ENCODE measurements at regions not wholly inside any gene's neighbourhood (a gene's known extent, or its start where the extent isn't known, plus 50 kb on each side); places are given as distances from the start of the nearest gene placed in this dataset.

GRCh38 chr3:174618368-174619080 lies 240.6 kb upstream of the NAALADL2 start:
- H3K23ac ChIP-seq (ENCODE audit: low read length): no peak overlapping the region
- H2BK5ac ChIP-seq (ENCODE audit: low read length): no peak overlapping the region
- WGBS (ENCODE audit: extremely low coverage, insufficient coverage, low lambda C conversion rate): no CpG with 5 or more reads among the region's 1 CpG
- H3K27me3 ChIP-seq (ENCODE audit: insufficient read depth, low read length, poor library complexity): no peaks in the 10 kb centered on the region
- H4K8ac ChIP-seq (ENCODE audit: low read depth, low read length): no peak overlapping the region
- H3K79me2 ChIP-seq (ENCODE audit: control insufficient read depth, insufficient read depth, low read length): no peaks in the 10 kb centered on the region
- no peak overlapping the region for H3K4me3 ChIP-seq (ENCODE audit: low read length)
- DNase-seq: no peak
- H3K4ac ChIP-seq (ENCODE audit: low read depth, low read length): no peak overlapping the region
- no peak overlapping the region for H2BK120ac ChIP-seq (ENCODE audit: low read depth, low read length)
- H3K9ac ChIP-seq (ENCODE audit: low read length): no peak overlapping the region
- no peaks in the 10 kb centered on the region for H3K4me1 ChIP-seq (ENCODE audit: control insufficient read depth, low read depth, low read length)
- no peak overlapping the region for H4K5ac ChIP-seq (ENCODE audit: low read length)
- H2AK5ac ChIP-seq (ENCODE audit: low read length): no peak overlapping the region
- no peaks in the 10 kb centered on the region for H3K36me3 ChIP-seq (ENCODE audit: control insufficient read depth, insufficient read depth, low read length)
- no peak overlapping the region for H3K4me2 ChIP-seq (ENCODE audit: low read length)
- H3K27ac ChIP-seq (ENCODE audit: low read depth, low read length): no peak overlapping the region
- H3K79me1 ChIP-seq (ENCODE audit: low read length): no peaks in the 10 kb centered on the region
- no peak overlapping the region for H3K56ac ChIP-seq (ENCODE audit: low read length)
- no peak overlapping the region for H3K18ac ChIP-seq (ENCODE audit: low read length)
- no peak overlapping the region for H2BK15ac ChIP-seq (replicated peaks; ENCODE audit: low read depth)

GRCh38 chr3:174619239-174619638 lies 239.9 kb upstream of the NAALADL2 start:
- no peak overlapping the region for H2AK5ac ChIP-seq (ENCODE audit: low read length)
- no peaks in the 10 kb centered on the region for H3K27me3 ChIP-seq (ENCODE audit: insufficient read depth, low read length, poor library complexity)
- H3K4ac ChIP-seq (ENCODE audit: low read depth, low read length): no peak overlapping the region
- H3K79me2 ChIP-seq (ENCODE audit: control insufficient read depth, insufficient read depth, low read length): no peaks in the 10 kb centered on the region
- H3K18ac ChIP-seq (ENCODE audit: low read length): no peak overlapping the region
- no peaks in the 10 kb centered on the region for H3K79me1 ChIP-seq (ENCODE audit: low read length)
- no peak overlapping the region for H3K9ac ChIP-seq (ENCODE audit: low read length)
- no peak overlapping the region for H2BK5ac ChIP-seq (ENCODE audit: low read length)
- H3K56ac ChIP-seq (ENCODE audit: low read length): no peak overlapping the region
- DNase-seq: no peak
- H4K8ac ChIP-seq (ENCODE audit: low read depth, low read length): no peak overlapping the region
- no peak overlapping the region for H3K23ac ChIP-seq (ENCODE audit: low read length)
- no peaks in the 10 kb centered on the region for H3K4me1 ChIP-seq (ENCODE audit: control insufficient read depth, low read depth, low read length)
- no peak overlapping the region for H2BK15ac ChIP-seq (replicated peaks; ENCODE audit: low read depth)
- no peak overlapping the region for H2BK120ac ChIP-seq (ENCODE audit: low read depth, low read length)
- no peak overlapping the region for H3K4me3 ChIP-seq (ENCODE audit: low read length)
- no peak overlapping the region for H3K27ac ChIP-seq (ENCODE audit: low read depth, low read length)
- no peak overlapping the region for H4K5ac ChIP-seq (ENCODE audit: low read length)
- H3K4me2 ChIP-seq (ENCODE audit: low read length): no peak overlapping the region
- H3K36me3 ChIP-seq (ENCODE audit: control insufficient read depth, insufficient read depth, low read length): no peaks in the 10 kb centered on the region

GRCh38 chr3:174620138-174620537 lies 239.0 kb upstream of the NAALADL2 start:
- Histone ChIP-seq H4K5ac (ENCODE audit: low read length) (no peak overlapping the region), H3K79me1 (ENCODE audit: low read length) (no peaks in the 10 kb centered on the region), H2BK15ac (replicated peaks; ENCODE audit: low read depth) (no peak overlapping the region), H2BK5ac (ENCODE audit: low read length) (no peak overlapping the region), H3K27me3 (ENCODE audit: insufficient read depth, low read length, poor library complexity) (no peaks in the 10 kb centered on the region), H3K79me2 (ENCODE audit: control insufficient read depth, insufficient read depth, low read length) (no peaks in the 10 kb centered on the region), H3K27ac (ENCODE audit: low read depth, low read length) (no peak overlapping the region), H3K4me3 (ENCODE audit: low read length) (no peak overlapping the region), H3K36me3 (ENCODE audit: control insufficient read depth, insufficient read depth, low read length) (no peaks in the 10 kb centered on the region), H2AK5ac (ENCODE audit: low read length) (no peak overlapping the region), H3K4me2 (ENCODE audit: low read length) (no peak overlapping the region), H3K18ac (ENCODE audit: low read length) (no peak overlapping the region), H3K9ac (ENCODE audit: low read length) (no peak overlapping the region), H3K23ac (ENCODE audit: low read length) (no peak overlapping the region), H3K4ac (ENCODE audit: low read depth, low read length) (no peak overlapping the region), H3K56ac (ENCODE audit: low read length) (no peak overlapping the region), H2BK120ac (ENCODE audit: low read depth, low read length) (no peak overlapping the region), H4K8ac (ENCODE audit: low read depth, low read length) (no peak overlapping the region), H3K4me1 (ENCODE audit: control insufficient read depth, low read depth, low read length) (no peaks in the 10 kb centered on the region)
- DNase-seq: no peak
- no CpG with 5 or more reads among the region's 2 CpGs for WGBS (ENCODE audit: extremely low coverage, insufficient coverage, low lambda C conversion rate)

- no peak overlapping the region for H3K4ac ChIP-seq (ENCODE audit: low read depth, low read length)
- no peak overlapping the region for H2BK120ac ChIP-seq (ENCODE audit: low read depth, low read length)
- H4K8ac ChIP-seq (ENCODE audit: low read depth, low read length): no peak overlapping the region
- no peak overlapping the region for H4K5ac ChIP-seq (ENCODE audit: low read length)
- no peak overlapping the region for H3K18ac ChIP-seq (ENCODE audit: low read length)
- H3K36me3 ChIP-seq (ENCODE audit: control insufficient read depth, insufficient read depth, low read length): no peaks in the 10 kb centered on the region
- no peak overlapping the region for H2AK5ac ChIP-seq (ENCODE audit: low read length)
- H3K79me1 ChIP-seq (ENCODE audit: low read length): no peaks in the 10 kb centered on the region
- no peak overlapping the region for H3K4me2 ChIP-seq (ENCODE audit: low read length)
- no peaks in the 10 kb centered on the region for H3K27me3 ChIP-seq (ENCODE audit: insufficient read depth, low read length, poor library complexity)
- H3K4me3 ChIP-seq (ENCODE audit: low read length): no peak overlapping the region
- no peak overlapping the region for H3K9ac ChIP-seq (ENCODE audit: low read length)
- no peaks in the 10 kb centered on the region for H3K4me1 ChIP-seq (ENCODE audit: control insufficient read depth, low read depth, low read length)
- H3K27ac ChIP-seq (ENCODE audit: low read depth, low read length): no peak overlapping the region
- no peaks in the 10 kb centered on the region for H3K79me2 ChIP-seq (ENCODE audit: control insufficient read depth, insufficient read depth, low read length)
- no peak overlapping the region for H3K23ac ChIP-seq (ENCODE audit: low read length)
- WGBS (ENCODE audit: extremely low coverage, insufficient coverage, low lambda C conversion rate): no CpG with 5 or more reads among the region's 4 CpGs
- DNase-seq: no peak
- no peak overlapping the region for H3K56ac ChIP-seq (ENCODE audit: low read length)
- no peak overlapping the region for H2BK15ac ChIP-seq (replicated peaks; ENCODE audit: low read depth)
- H2BK5ac ChIP-seq (ENCODE audit: low read length): no peak overlapping the region
Observed at GRCh38 chr3:174620855-174621472, 238.2 kb upstream of the NAALADL2 start.

- Histone ChIP-seq H3K27ac (ENCODE audit: low read depth, low read length) (no peak overlapping the region), H3K79me1 (ENCODE audit: low read length) (no peaks in the 10 kb centered on the region), H4K8ac (ENCODE audit: low read depth, low read length) (no peak overlapping the region), H3K27me3 (ENCODE audit: insufficient read depth, low read length, poor library complexity) (no peaks in the 10 kb centered on the region), H2BK5ac (ENCODE audit: low read length) (no peak overlapping the region), H3K23ac (ENCODE audit: low read length) (no peak overlapping the region), H3K18ac (ENCODE audit: low read length) (no peak overlapping the region), H3K79me2 (ENCODE audit: control insufficient read depth, insufficient read depth, low read length) (no peaks in the 10 kb centered on the region), H2BK120ac (ENCODE audit: low read depth, low read length) (no peak overlapping the region), H3K4me3 (ENCODE audit: low read length) (no peak overlapping the region), H4K5ac (ENCODE audit: low read length) (no peak overlapping the region), H3K4ac (ENCODE audit: low read depth, low read length) (no peak overlapping the region), H3K56ac (ENCODE audit: low read length) (no peak overlapping the region), H2AK5ac (ENCODE audit: low read length) (no peak overlapping the region), H3K9ac (ENCODE audit: low read length) (no peak overlapping the region), H3K36me3 (ENCODE audit: control insufficient read depth, insufficient read depth, low read length) (no peaks in the 10 kb centered on the region), H3K4me2 (ENCODE audit: low read length) (no peak overlapping the region), H3K4me1 (ENCODE audit: control insufficient read depth, low read depth, low read length) (no peaks in the 10 kb centered on the region), H2BK15ac (replicated peaks; ENCODE audit: low read depth) (no peak overlapping the region)
- no peak for DNase-seq
Observed at GRCh38 chr3:174633342-174633741, 225.8 kb upstream of the NAALADL2 start.

- Histone ChIP-seq H3K27me3 (ENCODE audit: insufficient read depth, low read length, poor library complexity) (no peaks in the 10 kb centered on the region), H2BK5ac (ENCODE audit: low read length) (no peak overlapping the region), H2BK120ac (ENCODE audit: low read depth, low read length) (no peak overlapping the region), H3K79me2 (ENCODE audit: control insufficient read depth, insufficient read depth, low read length) (no peaks in the 10 kb centered on the region), H3K9ac (ENCODE audit: low read length) (no peak overlapping the region), H4K8ac (ENCODE audit: low read depth, low read length) (no peak overlapping the region), H3K18ac (ENCODE audit: low read length) (no peak overlapping the region), H3K4ac (ENCODE audit: low read depth, low read length) (no peak overlapping the region), H4K5ac (ENCODE audit: low read length) (no peak overlapping the region), H2AK5ac (ENCODE audit: low read length) (no peak overlapping the region), H3K4me3 (ENCODE audit: low read length) (no peak overlapping the region), H2BK15ac (replicated peaks; ENCODE audit: low read depth) (no peak overlapping the region), H3K79me1 (ENCODE audit: low read length) (no peaks in the 10 kb centered on the region), H3K56ac (ENCODE audit: low read length) (no peak overlapping the region), H3K23ac (ENCODE audit: low read length) (no peak overlapping the region), H3K27ac (ENCODE audit: low read depth, low read length) (no peak overlapping the region), H3K36me3 (ENCODE audit: control insufficient read depth, insufficient read depth, low read length) (no peaks in the 10 kb centered on the region), H3K4me1 (ENCODE audit: control insufficient read depth, low read depth, low read length) (no peaks in the 10 kb centered on the region), H3K4me2 (ENCODE audit: low read length) (no peak overlapping the region)
- no CpG with 5 or more reads among the region's 2 CpGs for WGBS (ENCODE audit: extremely low coverage, insufficient coverage, low lambda C conversion rate)
- DNase-seq: no peak
Observed at GRCh38 chr3:174636451-174636850, 222.7 kb upstream of the NAALADL2 start.

Measured in mesendoderm (in vitro differentiated cells).